IMR-90 (cell line): ENCODE measurements at regions not wholly inside any gene's neighbourhood (a gene's known extent, or its start where the extent isn't known, plus 50 kb on each side); places are given as distances from the start of the nearest gene placed in this dataset.

Experiments
- CEBPB ChIP-seq: IDR thresholded peaks from 2 replicates; pipeline ENCODE4 v1.6.1; 2012; ENCODE audit warnings: low read depth, low read length, improper control_type of control experiment
- FOS ChIP-seq: fragments of 150-350 bp; IDR thresholded peaks from 2 replicates; pipeline ENCODE4 v1.6.1; 2016; ENCODE audit warnings: low read depth, low read length
- MAFK ChIP-seq: IDR thresholded peaks from 2 replicates; pipeline ENCODE4 v1.6.1; 2012; ENCODE audit warnings: low read depth, low read length, improper control_type of control experiment
- MXI1 ChIP-seq: IDR thresholded peaks from 2 replicates; pipeline ENCODE4 v1.6.1; 2012; ENCODE audit warnings: low read depth, mild to moderate bottlenecking, low read length, moderate library complexity, borderline replicate concordance
- POLR2A ChIP-seq: IDR thresholded peaks from 2 replicates; pipeline ENCODE4 v1.6.1; 2012; ENCODE audit warnings: mild to moderate bottlenecking, low read depth, low read length
- RAD21 ChIP-seq: IDR thresholded peaks from 2 replicates; pipeline ENCODE4 v1.6.1; 2012; ENCODE audit warnings: low read length, improper control_type of control experiment
- SMC3 ChIP-seq: fragments of 150-350 bp; IDR thresholded peaks from 2 replicates; pipeline ENCODE4 v1.6.1; 2016; ENCODE audit warnings: low read depth, mild to moderate bottlenecking, antibody characterized with exemption, low read length, moderate library complexity
- TF ChIP-seq, protein P1 (sequence below): conservative IDR thresholded peaks from 2 replicates; pipeline ENCODE4 v1.5.1; 2012; ENCODE audit warnings: mild to moderate bottlenecking, low read depth, low read length, improper control_type of control experiment

DNA sequence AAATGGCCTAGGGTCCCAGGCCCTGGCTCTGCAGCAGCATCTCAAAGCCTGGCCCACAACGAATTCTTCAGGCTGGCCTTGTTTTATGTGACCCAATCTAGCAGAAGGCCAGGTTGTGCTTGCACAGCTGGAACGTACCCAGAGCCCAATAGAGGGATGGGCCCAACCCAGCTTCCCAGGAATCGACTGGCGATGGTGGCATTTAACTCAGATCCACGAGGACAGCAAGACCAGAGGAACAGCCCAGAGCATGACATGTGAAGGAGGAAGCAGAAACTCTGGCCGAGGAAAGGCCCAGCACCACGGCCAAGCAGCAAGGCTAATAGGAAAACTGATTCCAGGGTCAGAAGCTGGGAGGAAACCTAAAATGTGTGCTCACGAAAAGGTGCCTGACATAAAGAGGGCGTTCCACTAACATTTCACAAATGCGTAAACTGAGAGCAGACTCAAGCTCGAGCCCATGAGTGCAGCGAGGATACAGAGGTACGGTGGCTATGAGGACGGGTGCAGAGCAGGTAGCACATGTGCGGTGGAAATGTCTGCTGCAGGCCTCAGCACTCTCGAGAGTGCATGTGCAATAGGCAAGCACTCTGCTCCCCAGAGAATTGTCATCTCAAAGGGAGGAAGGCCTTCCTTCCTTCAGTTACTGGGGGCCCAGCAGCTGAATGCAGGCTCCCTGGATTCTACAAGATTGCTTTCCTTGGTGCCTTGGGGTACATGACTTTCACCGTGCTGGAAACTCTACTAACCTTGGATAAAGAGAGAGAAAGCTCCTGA lies 156.9 kb upstream of the GLI2 start:
- TF ChIP-seq RAD21 (no peak), POLR2A (no peak), MXI1 (no peak), CEBPB (no peak), FOS (no peak), MAFK (no peak), SMC3 (no peak)
- TF ChIP-seq, protein P1, sequence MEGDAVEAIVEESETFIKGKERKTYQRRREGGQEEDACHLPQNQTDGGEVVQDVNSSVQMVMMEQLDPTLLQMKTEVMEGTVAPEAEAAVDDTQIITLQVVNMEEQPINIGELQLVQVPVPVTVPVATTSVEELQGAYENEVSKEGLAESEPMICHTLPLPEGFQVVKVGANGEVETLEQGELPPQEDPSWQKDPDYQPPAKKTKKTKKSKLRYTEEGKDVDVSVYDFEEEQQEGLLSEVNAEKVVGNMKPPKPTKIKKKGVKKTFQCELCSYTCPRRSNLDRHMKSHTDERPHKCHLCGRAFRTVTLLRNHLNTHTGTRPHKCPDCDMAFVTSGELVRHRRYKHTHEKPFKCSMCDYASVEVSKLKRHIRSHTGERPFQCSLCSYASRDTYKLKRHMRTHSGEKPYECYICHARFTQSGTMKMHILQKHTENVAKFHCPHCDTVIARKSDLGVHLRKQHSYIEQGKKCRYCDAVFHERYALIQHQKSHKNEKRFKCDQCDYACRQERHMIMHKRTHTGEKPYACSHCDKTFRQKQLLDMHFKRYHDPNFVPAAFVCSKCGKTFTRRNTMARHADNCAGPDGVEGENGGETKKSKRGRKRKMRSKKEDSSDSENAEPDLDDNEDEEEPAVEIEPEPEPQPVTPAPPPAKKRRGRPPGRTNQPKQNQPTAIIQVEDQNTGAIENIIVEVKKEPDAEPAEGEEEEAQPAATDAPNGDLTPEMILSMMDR = no peak
